ENCODE measurements at regions not wholly inside any gene's neighbourhood (a gene's known extent, or its start where the extent isn't known, plus 50 kb on each side); places are given as distances from the start of the nearest gene placed in this dataset.

DNA sequence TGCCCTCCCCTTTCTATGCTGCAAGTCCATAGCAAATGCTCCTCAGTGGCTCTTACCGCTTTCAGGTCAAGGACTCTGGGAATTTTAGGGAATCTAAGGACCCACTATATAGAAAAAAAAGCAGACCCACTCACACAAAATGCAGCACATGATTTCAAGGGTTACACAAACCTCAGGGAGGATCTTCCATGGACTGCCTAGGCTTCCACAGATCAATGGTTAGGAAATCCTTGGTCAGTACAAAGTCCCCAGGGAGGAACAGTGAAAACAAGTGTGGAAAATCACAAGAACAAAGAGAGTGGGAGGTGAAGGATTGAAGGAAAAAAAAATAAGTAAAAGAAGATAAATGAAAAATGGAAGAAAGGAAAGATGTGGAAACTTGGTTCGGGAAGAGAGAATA lies 188.4 kb downstream of the AHR start:
- Histone ChIP-seq H3K4me1 (peaks cover 0 to 7% (median 1%) of the 10 kb centered on the region in 4 donors), H3K9me3 (no peaks in the 10 kb centered on the region), H3K36me3 (no peaks in the 10 kb centered on the region), H3K27ac (no peak overlapping the region), H3K4me3 (no peak overlapping the region), H3K27me3 (no peaks in the 10 kb centered on the region)
- TF ChIP-seq EP300 (IDR thresholded peaks at IDR 0.05) (no peak), POLR2A (IDR thresholded peaks at IDR 0.05) (no peak)
- TF ChIP-seq, protein P1, sequence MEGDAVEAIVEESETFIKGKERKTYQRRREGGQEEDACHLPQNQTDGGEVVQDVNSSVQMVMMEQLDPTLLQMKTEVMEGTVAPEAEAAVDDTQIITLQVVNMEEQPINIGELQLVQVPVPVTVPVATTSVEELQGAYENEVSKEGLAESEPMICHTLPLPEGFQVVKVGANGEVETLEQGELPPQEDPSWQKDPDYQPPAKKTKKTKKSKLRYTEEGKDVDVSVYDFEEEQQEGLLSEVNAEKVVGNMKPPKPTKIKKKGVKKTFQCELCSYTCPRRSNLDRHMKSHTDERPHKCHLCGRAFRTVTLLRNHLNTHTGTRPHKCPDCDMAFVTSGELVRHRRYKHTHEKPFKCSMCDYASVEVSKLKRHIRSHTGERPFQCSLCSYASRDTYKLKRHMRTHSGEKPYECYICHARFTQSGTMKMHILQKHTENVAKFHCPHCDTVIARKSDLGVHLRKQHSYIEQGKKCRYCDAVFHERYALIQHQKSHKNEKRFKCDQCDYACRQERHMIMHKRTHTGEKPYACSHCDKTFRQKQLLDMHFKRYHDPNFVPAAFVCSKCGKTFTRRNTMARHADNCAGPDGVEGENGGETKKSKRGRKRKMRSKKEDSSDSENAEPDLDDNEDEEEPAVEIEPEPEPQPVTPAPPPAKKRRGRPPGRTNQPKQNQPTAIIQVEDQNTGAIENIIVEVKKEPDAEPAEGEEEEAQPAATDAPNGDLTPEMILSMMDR (IDR thresholded peaks at IDR 0.05) = no peak
- 93 to 98% methylated on average over 2 of the region's 2 CpGs for WGBS, 2 donors
- no peak for DNase-seq (ENCODE audit: low spot score in 2 of 2)

DNA sequence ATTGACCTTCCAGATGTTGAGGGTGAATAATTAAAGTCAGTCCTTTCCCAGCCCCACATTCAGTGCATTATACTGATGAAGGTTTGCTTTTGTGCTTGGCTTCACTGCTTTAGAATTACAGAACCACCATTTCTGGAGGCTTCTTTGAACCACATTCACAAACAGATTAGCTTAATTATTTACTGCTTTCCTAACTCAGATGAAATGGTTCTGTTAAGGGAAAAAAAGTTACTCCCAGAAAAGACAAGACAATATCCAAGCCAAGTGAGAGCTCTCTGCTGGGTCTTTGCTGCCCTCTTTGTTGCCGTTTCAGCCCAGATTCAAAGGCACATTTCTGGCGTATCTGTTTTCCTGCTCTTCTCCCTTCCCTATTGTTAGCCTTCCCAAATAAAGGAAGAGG lies 188.9 kb downstream of the AHR start:
- no peak for DNase-seq (ENCODE audit: low spot score in 2 of 2)
- Histone ChIP-seq H3K36me3 (no peaks in the 10 kb centered on the region), H3K9me3 (no peaks in the 10 kb centered on the region), H3K27me3 (no peaks in the 10 kb centered on the region), H3K27ac (no peak overlapping the region), H3K4me1 (peaks cover 0 to 7% (median 0%) of the 10 kb centered on the region in 4 donors), H3K4me3 (no peak overlapping the region)
- TF ChIP-seq POLR2A (IDR thresholded peaks at IDR 0.05) (no peak), EP300 (IDR thresholded peaks at IDR 0.05) (no peak)
- TF ChIP-seq, protein P1 (IDR thresholded peaks at IDR 0.05) = no peak
- 75 to 84% methylated on average over 2 of the region's 2 CpGs for WGBS, 2 donors

DNA sequence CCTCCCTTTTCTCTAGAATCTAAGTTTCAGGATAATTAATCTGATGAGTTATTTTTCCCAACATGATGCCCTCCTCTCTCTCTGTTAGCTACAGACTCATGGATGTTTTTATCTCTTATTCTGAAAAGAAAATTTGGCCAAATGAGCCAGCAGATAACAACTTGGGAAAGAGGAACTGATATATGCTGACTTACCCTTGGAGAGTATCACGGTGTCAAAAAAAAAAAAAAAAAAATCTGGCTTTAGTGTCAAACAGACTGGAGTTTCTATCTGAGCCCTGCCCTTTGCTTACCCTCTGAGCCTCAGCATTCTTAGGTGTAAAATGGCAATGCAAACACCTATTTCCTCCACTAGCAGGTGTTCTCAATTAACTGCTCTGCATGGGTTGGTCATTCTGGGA lies 190.4 kb downstream of the AHR start:
- no peak for DNase-seq (ENCODE audit: low spot score in 2 of 2)
- no peaks in the 10 kb centered on the region for H3K27me3 ChIP-seq
- TF ChIP-seq EP300 (IDR thresholded peaks at IDR 0.05) = no peak
- TF ChIP-seq, protein P1 (IDR thresholded peaks at IDR 0.05) = no peak
- no peak for TF ChIP-seq POLR2A (IDR thresholded peaks at IDR 0.05)
- H3K27ac ChIP-seq = no peak overlapping the region
- H3K4me3 ChIP-seq = no peak overlapping the region
- no peaks in the 10 kb centered on the region for H3K36me3 ChIP-seq
- 75 to 85% methylated on average over 1 of the region's 1 CpG for WGBS, 2 donors
- peaks cover 0 to 7% (median 0%) of the 10 kb centered on the region in 4 donors for H3K4me1 ChIP-seq
- no peaks in the 10 kb centered on the region for H3K9me3 ChIP-seq

DNA sequence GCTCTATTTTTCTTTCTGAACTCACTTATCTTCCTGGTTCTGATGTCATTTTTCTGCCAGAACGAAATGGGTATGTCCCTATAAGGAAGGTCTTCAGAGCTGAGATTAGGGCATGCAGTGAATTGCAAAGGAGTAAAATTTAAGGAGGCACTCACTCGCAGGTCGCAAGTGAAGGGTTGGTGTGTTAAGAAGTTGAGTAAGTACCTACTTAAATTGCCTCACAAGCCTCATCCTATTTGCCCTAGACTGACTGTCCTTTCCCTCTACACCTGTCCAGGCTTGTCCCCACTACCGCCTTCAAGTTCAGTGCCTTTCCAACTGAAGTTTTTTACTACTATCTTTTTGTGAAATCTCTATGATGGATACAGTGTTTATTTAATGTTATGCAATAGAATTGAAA lies 191.5 kb downstream of the AHR start:
- Histone ChIP-seq H3K9me3 (peaks cover 0 to 4% (median 0%) of the 10 kb centered on the region in 4 donors), H3K4me3 (no peak overlapping the region), H3K27ac (no peak overlapping the region), H3K27me3 (no peaks in the 10 kb centered on the region), H3K36me3 (no peaks in the 10 kb centered on the region), H3K4me1 (peaks cover 0 to 7% (median 0%) of the 10 kb centered on the region in 4 donors)
- TF ChIP-seq EP300 (IDR thresholded peaks at IDR 0.05) (no peak), POLR2A (IDR thresholded peaks at IDR 0.05) (no peak)
- TF ChIP-seq, protein P1 (IDR thresholded peaks at IDR 0.05) = no peak
- WGBS, 2 donors = 88 to 90% methylated on average over 4 of the region's 4 CpGs
- DNase-seq (ENCODE audit: low spot score in 2 of 2) = no peak

GRCh38 chr7:17490825-17491224 lies 192.4 kb downstream of the AHR start:
- 90 to 91% methylated on average over 5 of the region's 5 CpGs for WGBS, 2 donors
- TF ChIP-seq, protein P1 (IDR thresholded peaks at IDR 0.05) = no peak
- TF ChIP-seq EP300 (IDR thresholded peaks at IDR 0.05) = no peak
- TF ChIP-seq POLR2A (IDR thresholded peaks at IDR 0.05) = no peak
- Histone ChIP-seq H3K27ac (no peak overlapping the region), H3K4me3 (no peak overlapping the region), H3K27me3 (no peaks in the 10 kb centered on the region), H3K4me1 (peaks cover 0 to 10% (median 0%) of the 10 kb centered on the region in 4 donors), H3K36me3 (no peaks in the 10 kb centered on the region), H3K9me3 (peaks cover 0 to 4% (median 0%) of the 10 kb centered on the region in 4 donors)
- DNase-seq (ENCODE audit: low spot score in 2 of 2) = no peak

All from tibial nerve (tissue), 4 donors.